ENCODE measurements at regions not wholly inside any gene's neighbourhood (a gene's known extent, or its start where the extent isn't known, plus 50 kb on each side); places are given as distances from the start of the nearest gene placed in this dataset.

DNA sequence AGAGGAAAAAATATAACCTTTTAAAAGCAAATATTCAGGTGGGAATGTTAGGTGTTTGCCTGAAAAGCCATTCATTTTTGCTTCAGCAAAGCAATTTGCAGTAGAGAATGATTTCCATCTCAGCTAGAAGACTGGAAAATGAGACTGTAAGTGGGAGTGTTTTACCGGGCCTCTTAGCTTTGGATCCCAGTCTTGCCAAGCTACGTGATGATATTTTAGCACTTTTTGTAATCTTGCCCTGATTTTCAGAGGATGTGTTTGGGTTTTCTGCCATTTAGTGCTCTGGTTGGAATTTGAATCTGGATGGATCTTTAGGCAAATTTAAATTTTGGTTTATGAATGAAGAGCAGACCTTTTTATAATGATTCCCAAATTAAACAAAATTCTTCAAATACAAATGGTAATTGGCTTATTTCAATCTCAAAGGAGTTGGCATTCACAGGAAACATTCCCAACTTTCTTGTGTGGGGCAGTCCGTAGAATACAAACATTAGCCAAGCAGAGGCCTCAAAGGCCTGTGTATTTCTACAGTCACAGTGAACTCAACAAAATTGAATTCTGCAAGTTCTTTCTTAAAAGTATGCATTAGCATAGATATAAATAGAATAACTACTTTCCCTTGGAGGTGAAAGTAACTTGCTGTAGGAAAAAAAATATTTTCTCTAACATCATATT lies 646.4 kb downstream of the CDY2B start:
- no peak for DNase-seq

GRCh38 chrY:17231994-17232393 lies 648.0 kb downstream of the CDY2B start:
- no peak for DNase-seq

DNA sequence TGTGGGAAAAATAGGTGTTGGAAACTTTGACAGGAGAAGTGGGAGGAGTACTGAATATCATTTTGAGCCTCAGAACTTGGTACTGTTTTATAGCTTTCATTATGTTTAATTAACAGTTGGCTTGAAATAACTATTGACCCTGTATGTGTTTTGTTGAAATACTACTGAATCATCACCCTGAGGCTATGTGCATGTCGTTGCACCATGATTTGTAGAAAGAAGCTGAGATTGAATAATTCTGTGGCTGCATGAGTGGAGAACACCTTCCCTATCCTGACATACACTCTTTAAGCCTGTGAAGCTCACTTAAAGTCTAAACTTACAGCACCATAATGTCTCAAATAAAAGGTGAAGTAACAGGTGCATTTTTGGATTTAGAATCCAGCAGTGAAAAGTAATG lies 656.5 kb downstream of the CDY2B start:
- no peak for DNase-seq

DNA sequence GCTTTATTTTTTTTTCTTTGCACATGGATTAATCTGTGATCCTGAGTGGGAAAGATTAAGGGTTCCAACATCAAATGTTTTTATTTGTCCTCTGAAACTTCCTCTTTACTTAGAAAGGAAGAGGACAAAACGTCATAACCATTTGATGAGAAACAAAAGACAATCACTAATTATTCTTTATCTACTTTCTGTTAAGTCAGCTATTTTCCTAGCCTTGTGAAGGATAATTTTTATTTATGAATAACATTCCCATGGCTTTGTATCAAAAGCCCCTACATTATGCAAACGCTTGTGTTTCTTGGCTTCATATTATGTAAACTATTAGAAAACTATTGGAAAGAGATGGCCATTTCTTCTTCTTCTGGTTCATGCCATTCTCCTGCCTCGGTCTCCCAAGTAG lies 677.6 kb downstream of the CDY2B start:
- DNase-seq, result no peak

DNA sequence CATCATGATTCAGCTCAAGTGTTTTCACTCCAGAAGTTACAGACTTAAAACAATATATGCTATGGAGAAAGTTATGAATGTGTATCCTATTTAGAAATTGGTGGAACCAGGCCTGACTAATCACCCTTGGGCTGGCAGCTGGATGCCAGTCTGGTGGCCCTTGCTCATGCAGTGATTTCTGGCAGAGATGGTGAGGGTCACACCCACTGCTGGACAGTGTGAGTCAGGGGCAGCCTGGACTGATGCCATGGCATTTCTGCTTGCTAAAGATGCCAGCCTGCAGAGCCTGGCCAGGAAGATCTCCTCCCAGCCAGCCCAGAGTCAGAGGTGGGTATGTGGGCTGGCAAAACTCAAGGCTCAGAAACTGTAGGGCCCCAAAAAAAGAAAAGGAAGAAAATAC lies 695.7 kb downstream of the CDY2B start:
- DNase-seq, result no peak

DNA sequence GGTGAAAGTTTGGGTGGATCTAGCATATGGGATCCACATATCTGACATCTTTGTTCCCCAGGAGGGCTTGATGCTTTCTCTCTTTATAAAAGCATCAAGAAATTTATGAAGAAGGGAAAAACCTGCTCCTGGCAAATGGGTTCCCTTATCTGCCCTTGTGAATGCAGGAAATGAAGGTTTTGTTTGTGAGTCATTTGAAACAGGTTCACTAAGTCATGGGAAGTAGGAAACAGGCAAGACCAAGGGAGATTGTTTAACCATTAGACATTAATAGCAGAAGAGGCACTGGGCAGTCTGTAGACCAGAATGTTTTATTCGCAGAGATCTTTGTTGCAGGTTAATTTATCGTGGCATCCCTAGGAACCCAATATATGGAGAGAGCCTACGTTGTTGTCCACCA lies 713.1 kb downstream of the CDY2B start:
- DNase-seq, result no peak

DNA sequence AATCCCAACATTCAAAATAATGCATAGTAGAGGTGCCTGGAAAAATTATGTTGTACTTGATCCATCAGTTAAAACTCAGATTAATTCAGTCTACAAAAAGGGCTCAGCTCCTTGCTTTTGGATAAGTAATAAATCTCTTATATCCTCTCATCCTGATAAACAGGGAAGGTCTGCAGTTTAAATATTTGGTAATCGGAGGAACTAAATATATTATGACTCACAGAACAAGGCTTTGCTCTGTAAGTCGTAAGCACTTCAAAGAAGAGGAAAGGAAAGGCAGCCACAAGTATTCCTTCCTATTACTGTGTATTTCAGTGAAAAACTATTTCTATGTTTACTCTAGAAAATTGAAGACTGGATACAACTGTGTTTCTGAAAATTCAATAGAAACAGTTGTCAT lies 757.9 kb downstream of the CDY2B start:
- no peak for DNase-seq

GRCh38 chrY:17085303-17085702 lies 794.7 kb downstream of the CDY2B start:
- DNase-seq, result peak; percentile 75

- peak; percentile 56 for DNase-seq
Measured at GRCh38 chrY:17079887-17080286, 800.1 kb downstream of the CDY2B start.

DNA sequence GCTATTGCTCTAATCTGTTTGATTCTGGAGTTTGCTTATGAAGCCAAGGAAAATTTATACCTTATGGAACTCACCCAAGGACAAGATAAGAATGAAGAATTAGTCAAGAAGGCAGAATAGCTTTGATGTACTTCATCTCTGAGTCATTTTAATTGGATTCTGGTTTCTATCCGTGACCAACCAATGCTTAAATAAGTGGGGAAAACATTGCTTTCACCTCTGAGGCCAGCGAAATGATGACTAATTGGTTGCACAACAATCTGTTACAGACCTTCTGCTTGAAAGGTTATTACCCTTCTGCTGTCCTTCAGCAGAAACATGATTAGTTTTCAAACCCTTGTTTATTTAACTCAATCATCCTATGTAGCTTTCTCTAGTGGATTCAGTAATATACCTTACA lies 812.7 kb downstream of the CDY2B start:
- DNase-seq, result no peak

DNA sequence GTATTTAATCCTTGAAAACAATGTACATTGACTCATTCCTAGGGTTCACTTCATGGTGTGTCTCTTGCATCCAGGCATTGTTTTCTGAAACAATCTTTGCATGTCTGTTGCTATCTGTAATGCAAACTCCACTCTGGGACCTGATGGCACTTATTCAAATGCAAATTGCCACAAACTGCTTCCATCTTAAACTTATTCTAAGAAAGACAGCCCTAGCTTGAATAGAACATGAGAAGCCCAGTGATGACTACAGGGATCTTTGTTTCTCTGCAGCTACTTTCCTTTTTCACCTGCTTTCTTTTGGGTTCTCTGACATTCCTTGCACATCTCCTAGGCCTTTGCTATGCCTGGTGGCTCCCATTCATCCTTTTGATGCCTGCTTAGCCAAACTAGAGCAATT lies 827.0 kb downstream of the CDY2B start:
- DNase-seq, result no peak

DNA sequence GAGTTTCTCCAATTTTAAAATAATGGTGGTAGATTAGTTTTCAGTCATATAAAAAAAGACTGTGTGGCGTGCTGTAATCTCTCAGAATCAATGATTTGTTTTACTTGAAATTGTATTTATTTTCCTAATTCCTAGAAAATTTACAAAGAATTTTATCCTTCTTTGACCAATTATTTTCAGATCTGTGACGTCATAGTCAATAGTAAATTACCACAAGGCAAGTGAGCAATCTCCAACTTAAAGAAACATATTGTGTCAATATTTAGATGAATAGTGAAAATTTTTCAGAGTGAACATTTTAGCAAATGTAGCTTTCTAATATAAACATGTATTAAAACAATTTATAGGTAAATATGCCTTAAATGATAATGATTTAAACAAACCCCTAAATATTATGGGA lies 829.6 kb downstream of the CDY2B start:
- no peak for DNase-seq

- no peak for DNase-seq
Measured at GRCh38 chrY:17045124-17045523, 834.9 kb downstream of the CDY2B start.

- DNase-seq, result peak; percentile 78
Measured at GRCh38 chrY:17044723-17045122, 835.3 kb downstream of the CDY2B start.

DNA sequence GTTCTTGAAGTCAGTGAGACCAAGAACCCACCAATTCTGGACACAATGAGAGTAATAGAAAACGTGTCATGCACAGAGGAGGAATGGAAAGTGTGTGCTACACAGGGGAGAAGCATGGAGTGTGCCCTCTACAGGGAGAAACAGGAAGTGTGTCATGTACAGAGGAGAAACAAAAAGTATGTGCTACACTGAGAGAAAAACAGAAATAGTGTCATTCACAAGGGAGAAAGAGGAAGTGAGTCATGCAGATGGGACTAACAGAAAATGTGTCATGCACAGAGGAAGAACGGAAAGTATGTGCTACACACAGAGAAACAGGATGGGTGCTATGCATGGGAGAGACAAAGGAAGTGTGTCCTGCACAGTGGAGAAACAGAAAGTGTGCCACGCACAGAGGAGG lies 835.7 kb downstream of the CDY2B start:
- DNase-seq, result peak; percentile 81

- no peak for DNase-seq
Measured at GRCh38 chrY:17038439-17038838, 841.6 kb downstream of the CDY2B start.

DNA sequence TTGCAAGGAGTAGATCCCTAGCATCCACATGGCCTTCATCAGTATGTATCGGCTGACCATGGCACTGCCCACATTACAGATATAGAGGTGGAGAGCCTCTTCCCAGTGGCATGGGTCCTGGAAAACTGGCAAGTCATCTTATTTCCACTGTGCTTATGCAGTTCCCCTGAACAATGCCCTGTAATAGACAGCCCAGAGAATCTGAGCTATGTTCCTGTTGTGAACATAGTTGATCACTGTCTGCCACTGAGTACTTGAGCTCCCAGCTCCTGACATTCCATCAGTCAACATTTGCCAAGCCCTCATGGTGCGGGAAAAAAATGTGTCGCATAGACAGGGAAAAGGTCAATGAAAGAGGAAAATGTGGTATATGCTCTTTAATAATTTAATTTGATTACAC lies 861.9 kb downstream of the CDY2B start:
- DNase-seq, result no peak

- DNase-seq, result no peak
Measured at GRCh38 chrY:16993551-16993950, 886.5 kb downstream of the CDY2B start.

DNA sequence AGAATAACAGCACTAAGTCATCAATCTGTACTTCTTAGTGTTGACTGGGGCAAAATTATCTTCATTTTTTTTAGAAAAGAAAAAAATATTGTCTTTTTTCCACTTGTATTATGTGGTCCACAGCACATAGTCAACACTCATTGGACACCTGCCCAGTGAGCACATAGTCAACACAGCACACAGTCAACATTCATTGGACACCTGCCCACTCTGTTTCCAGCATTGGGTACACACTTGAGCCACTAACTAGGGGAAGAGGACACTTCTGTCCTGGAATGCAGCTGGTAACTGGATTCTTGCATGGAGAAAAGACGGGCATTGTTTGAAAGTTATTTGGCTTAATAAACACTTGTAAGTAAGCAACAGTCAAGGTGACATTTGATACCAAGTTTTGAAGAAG lies 898.2 kb downstream of the CDY2B start:
- no peak for DNase-seq

DNA sequence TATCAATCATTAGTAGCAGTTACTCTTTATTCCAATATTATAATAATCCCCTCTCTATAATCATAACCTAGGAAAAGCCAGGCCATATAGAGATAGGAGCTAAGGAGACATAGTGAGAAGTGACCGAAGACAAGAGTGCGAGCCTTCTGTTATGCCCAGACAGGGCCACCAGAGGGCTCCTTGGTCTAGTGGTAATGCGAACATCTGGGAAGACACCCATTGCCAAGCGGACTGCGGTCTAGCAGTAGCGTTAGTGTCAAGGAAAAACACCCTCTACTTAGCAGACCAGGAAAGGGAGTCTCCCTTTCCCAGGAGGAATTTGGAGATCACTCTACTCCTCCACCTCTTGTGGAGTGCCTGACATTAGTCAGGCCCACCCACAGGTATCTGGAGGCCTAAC lies 920.9 kb downstream of the CDY2B start:
- no peak for DNase-seq

DNA sequence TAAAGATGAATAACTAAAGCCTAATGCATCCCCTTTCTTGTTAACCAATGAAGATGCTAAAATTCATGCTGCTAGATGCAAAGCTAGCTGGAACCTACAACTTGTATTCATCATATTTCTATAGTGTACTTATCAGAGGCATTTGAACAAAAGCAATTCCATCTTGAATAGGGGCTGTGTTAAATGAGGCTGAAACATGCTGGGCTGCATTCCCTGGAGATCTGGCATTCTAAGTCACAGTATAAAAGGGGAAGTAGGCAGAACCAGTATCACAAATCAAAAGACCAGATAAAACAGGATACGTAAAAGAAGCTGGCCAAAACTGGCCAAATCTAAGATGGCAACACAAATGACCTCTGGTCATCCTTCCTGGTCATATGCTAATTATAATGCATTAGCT lies 932.8 kb downstream of the CDY2B start:
- DNase-seq, result no peak

Data from MV-4-11 (cell line).